ENCODE measurements at regions not wholly inside any gene's neighbourhood (a gene's known extent, or its start where the extent isn't known, plus 50 kb on each side); places are given as distances from the start of the nearest gene placed in this dataset.

DNA sequence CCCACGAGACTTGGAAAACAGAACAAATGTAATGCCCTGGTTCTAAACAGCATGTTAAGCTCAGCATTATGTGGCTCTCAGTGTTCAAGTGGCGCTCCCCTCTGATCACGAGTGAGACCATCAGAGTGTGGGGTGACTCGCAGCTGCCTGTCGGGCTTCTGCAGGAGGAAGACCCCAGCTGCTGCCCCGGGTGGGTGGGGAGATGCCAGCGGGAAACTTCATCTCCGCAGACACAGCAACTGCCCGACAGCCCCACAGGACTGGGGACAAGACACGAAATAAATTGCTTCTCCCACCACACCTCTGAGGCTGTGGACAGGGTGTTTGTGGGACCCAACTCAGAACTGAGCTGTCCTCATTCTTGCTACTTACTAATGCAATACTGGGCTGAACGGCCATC lies 126.3 kb upstream of the KIF5B start:
- TF ChIP-seq EZH2 (IDR thresholded peaks at IDR 0.05): no peak
- TF ChIP-seq FOXP2 (optimal IDR thresholded peaks at IDR 0.05; ENCODE audit: control extremely low read depth, extremely low read length, insufficient read depth): no peak
- no peak for TF ChIP-seq POLR2AphosphoS5 (IDR thresholded peaks at IDR 0.05; ENCODE audit: borderline replicate concordance, low read depth, low read length)
